Fibroblast of gingiva (primary cell): ENCODE measurements at regions not wholly inside any gene's neighbourhood (a gene's known extent, or its start where the extent isn't known, plus 50 kb on each side); places are given as distances from the start of the nearest gene placed in this dataset.

Experiments used
- DNase-seq: peaks from one replicate; pipeline ENCODE4 v3.0.0-alpha.2; 2011; ENCODE audit warnings: low read depth

GRCh38 chr4:148749403-148749802, 307.2 kb upstream of the NR3C2 start:
- no peak for DNase-seq

GRCh38 chr4:148747721-148748268, 305.6 kb upstream of the NR3C2 start:
- DNase-seq: no peak

- no peak for DNase-seq
Measured at GRCh38 chr4:148740701-148741100, 298.5 kb upstream of the NR3C2 start.

- no peak for DNase-seq
Measured at GRCh38 chr4:148737061-148737770, 295.0 kb upstream of the NR3C2 start.

GRCh38 chr4:148735432-148736155, 293.4 kb upstream of the NR3C2 start:
- no peak for DNase-seq

- DNase-seq: no peak
Measured at GRCh38 chr4:148730766-148731165, 288.6 kb upstream of the NR3C2 start.

- DNase-seq: no peak
Measured at GRCh38 chr4:148730082-148730640, 287.9 kb upstream of the NR3C2 start.

GRCh38 chr4:148717988-148718387, 275.8 kb upstream of the NR3C2 start:
- no peak for DNase-seq

GRCh38 chr4:148716431-148717052, 274.3 kb upstream of the NR3C2 start:
- no peak for DNase-seq

- no peak for DNase-seq
Measured at GRCh38 chr4:148704291-148704690, 262.1 kb upstream of the NR3C2 start.

GRCh38 chr4:148694702-148695101, 252.5 kb upstream of the NR3C2 start:
- no peak for DNase-seq

- DNase-seq: no peak
Measured at GRCh38 chr4:148693913-148694649, 251.9 kb upstream of the NR3C2 start.

GRCh38 chr4:148692242-148692641, 250.0 kb upstream of the NR3C2 start:
- DNase-seq: no peak

GRCh38 chr4:148686449-148686848, 244.2 kb upstream of the NR3C2 start:
- no peak for DNase-seq

- no peak for DNase-seq
Measured at GRCh38 chr4:148684638-148685037, 242.4 kb upstream of the NR3C2 start.

- DNase-seq: no peak
Measured at GRCh38 chr4:148680884-148681283, 238.7 kb upstream of the NR3C2 start.

GRCh38 chr4:148676344-148676743, 234.1 kb upstream of the NR3C2 start:
- DNase-seq: no peak

- no peak for DNase-seq
Measured at GRCh38 chr4:148674876-148675275, 232.7 kb upstream of the NR3C2 start.

- no peak for DNase-seq
Measured at GRCh38 chr4:148664636-148665035, 222.4 kb upstream of the NR3C2 start.

- no peak for DNase-seq
Measured at GRCh38 chr4:148654131-148654530, 211.9 kb upstream of the NR3C2 start.

GRCh38 chr4:148653681-148654080, 211.5 kb upstream of the NR3C2 start:
- DNase-seq: no peak

- no peak for DNase-seq
Measured at GRCh38 chr4:148651991-148652390, 209.8 kb upstream of the NR3C2 start.
